ENCODE measurements at regions not wholly inside any gene's neighbourhood (a gene's known extent, or its start where the extent isn't known, plus 50 kb on each side); places are given as distances from the start of the nearest gene placed in this dataset.

- no peak for DNase-seq
Measured at GRCh38 chr5:167485061-167485774, 806.2 kb upstream of the WWC1 start.

DNA sequence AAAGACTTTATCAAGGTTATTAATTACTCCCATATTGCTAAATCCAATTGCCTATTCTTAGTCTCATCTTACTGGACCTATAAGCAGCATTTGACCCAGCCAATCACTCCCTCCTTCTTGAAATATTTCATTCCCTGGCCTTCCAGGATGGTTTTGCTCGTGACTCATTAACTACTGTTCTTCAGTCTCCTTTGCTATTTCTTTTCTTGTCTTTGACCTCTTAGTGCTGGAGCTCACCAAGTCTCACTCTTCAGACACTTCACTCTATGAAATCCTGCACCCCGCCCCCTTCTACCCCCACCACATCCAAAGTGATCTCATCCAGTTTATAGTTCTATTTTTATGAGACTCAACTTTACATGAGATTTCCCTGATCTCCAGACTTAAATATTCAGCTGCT lies 803.1 kb upstream of the WWC1 start:
- DNase-seq: no peak

- no peak for DNase-seq
Measured at GRCh38 chr5:167489202-167489601, 802.2 kb upstream of the WWC1 start.

GRCh38 chr5:167503926-167504720 lies 787.3 kb upstream of the WWC1 start:
- DNase-seq: peak; percentile 9

DNA sequence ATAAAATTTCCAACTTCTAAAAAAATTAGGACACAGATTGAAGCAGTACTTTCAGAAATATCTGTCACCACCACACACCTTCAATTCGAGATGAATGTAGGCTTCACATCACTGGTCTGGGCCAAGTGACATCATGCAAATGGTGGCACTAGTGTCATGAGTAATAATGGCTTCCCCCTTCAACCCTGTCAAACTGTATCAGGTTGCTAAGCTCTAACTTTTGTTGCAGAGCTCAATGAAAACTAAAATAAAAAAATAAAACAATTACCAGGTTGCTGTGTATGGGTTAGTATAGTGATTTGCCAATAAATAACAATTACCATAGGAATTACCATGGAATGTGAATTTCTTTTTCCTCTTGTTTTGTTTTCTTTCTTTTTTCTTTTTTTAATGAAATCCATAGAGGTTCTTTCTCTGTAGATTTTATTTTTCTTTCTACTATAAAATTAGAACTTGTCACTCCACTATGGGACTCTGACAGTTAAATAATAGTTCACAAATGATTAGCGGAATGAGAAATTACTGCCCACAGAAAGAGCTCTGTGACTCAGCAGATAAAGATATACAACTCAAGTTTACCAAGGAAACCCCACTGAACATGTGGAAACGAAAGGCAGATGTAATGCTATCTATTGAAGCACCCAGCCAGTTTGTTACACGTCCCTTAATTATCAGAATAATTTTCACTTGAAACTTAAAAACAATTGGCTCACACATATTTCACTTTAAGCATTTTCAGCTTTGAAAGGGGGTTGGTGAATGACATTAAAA lies 783.8 kb upstream of the WWC1 start:
- no peak for DNase-seq

- no peak for DNase-seq
Measured at GRCh38 chr5:167509076-167509475, 782.4 kb upstream of the WWC1 start.

DNA sequence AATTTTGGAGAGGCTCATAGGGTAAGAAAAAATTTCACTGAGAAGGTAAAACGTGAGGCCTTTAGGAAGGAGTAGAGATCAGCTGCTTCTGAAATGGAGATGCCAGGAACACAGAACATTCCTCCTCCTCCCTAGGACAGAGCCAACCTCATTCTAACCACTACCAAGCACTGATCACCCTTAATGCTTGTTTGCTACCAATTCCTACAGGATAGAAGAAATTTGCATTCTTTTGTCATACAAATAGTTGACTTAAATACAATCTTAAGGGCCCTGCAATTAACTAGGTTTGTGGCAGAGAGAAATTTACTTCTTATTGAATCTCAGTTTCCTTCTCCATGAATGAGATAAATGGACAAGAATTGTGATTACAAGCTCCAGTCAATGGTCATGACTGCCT lies 780.2 kb upstream of the WWC1 start:
- no peak for DNase-seq

- DNase-seq: no peak
Measured at GRCh38 chr5:167512111-167512510, 779.3 kb upstream of the WWC1 start.

- no peak for DNase-seq
Measured at GRCh38 chr5:167513381-167513780, 778.1 kb upstream of the WWC1 start.

- DNase-seq: no peak
Measured at GRCh38 chr5:167514461-167514860, 777.0 kb upstream of the WWC1 start.

DNA sequence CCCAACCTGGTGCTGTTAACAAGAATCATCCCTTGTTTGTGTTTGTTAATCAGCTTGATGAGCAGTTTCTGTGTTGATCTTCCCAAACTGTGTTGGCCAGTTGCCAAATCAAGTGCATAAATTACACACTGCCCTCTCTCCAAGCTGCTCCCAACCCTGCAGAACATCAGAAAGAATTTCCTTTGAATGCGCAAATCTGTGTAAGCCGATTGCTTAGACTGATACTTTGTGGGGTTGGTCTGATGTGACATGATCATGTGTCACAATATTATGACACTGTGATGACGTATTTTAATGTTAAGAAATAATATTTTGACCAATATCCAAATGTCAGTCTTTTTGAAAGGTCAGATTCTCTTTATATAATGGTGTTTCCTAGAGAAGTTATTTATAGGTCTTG lies 766.4 kb upstream of the WWC1 start:
- DNase-seq: no peak

DNA sequence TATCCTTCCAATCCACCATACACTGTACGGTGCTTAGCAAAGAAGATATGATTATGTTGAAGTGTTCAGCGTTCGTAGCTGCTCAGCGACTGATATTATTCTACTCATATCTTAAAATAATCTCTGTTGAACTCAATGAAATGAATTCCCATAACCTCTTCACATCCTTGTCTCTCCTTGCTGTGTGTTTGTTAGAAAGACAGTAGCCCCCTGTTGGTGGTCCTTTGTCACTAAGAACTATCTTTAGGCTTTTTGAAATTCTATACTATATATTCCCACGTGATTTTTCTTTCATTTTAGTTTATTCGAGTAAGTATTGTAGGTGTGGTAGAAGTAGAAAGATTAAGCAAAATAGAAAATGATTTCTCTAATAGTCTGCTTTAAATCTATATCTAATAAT lies 762.8 kb upstream of the WWC1 start:
- no peak for DNase-seq

- DNase-seq: no peak
Measured at GRCh38 chr5:167530548-167530947, 760.9 kb upstream of the WWC1 start.

DNA sequence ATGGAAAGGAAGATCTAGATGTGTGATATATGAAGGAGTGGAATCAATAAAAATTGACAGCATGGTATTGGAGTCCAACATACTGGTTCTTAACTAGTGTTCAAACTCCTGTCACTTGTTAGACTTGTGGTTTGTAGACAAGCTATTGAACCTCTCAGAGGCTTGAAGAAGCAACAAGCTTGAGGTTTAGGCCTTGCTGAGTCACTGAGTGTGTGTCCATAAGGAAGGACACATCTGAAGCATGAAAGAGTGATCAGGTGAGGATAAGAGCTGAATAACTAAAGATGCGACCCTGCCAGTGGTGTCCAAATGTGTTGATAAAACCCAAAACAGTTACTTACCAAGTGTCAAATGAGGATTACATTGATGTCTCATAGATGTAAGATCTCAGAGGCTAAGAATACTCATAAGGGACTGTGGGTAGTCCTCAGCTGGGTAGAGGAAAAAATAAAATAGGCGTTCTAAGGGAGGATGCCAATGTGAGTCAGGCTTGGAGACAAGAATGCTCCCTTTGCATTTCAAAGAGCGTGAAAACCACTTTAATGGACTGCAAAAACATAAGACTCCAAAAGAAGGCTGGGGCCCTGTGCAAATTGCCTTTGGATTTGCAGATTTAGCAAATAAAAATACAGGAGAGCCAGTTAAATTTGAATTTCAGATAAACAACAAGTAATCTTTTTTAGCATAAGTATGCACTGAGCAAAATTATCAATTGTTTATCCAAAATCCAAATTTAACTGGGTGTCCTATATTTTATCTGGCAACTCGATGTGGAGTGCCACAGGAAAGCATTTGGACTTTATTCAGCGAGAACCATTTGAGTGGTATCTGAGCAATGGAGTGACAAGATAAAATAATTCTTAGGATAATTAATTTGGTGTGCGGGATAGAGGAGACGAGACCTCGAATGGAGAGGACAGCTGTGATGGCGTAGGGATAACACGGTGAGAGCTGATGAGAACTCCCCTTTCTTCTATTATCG lies 757.3 kb upstream of the WWC1 start:
- no peak for DNase-seq

DNA sequence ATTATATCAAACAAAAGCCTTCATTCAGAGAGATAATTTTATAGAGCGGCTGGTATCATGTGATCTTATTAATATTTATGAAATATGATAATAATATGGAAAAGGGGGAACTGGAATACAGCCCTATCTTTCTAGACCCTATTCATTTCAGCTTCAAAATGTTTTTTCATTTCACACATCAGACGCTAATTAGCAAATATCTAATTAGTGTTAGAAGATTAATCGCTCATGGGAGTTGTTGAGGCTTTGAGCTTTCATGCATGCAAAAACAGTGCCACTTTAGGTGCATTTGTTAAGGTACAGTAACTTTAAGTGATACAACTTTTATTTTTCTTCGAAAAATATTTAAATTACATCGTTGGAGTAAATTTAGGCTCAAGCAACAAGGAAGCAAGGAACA lies 751.7 kb upstream of the WWC1 start:
- DNase-seq: no peak

- no peak for DNase-seq
Measured at GRCh38 chr5:167546270-167546669, 745.2 kb upstream of the WWC1 start.

- no peak for DNase-seq
Measured at GRCh38 chr5:167552356-167552755, 739.1 kb upstream of the WWC1 start.

- DNase-seq: no peak
Measured at GRCh38 chr5:167553511-167553910, 737.9 kb upstream of the WWC1 start.

- no peak for DNase-seq
Measured at GRCh38 chr5:167554564-167555290, 736.7 kb upstream of the WWC1 start.

GRCh38 chr5:167555565-167556166 lies 735.8 kb upstream of the WWC1 start:
- no peak for DNase-seq

- no peak for DNase-seq
Measured at GRCh38 chr5:167557359-167557758, 734.1 kb upstream of the WWC1 start.
